ENCODE measurements at regions not wholly inside any gene's neighbourhood (a gene's known extent, or its start where the extent isn't known, plus 50 kb on each side); places are given as distances from the start of the nearest gene placed in this dataset.

GRCh38 chr5:173715607-173716006 is 99.2 kb upstream of the BOD1 start:
- Histone ChIP-seq H3K4me1 (peaks cover 2% of the 10 kb centered on the region), H3K27me3 (no peaks in the 10 kb centered on the region), H3K27ac (no peak overlapping the region), H3K4me3 (no peak overlapping the region), H3K9me3 (no peaks in the 10 kb centered on the region), H3K36me3 (no peaks in the 10 kb centered on the region)
- DNase-seq (ENCODE audit: low spot score in 2 of 2) = no peak
- TF ChIP-seq POLR2A (IDR thresholded peaks at IDR 0.05) (no peak), POLR2AphosphoS5 (IDR thresholded peaks at IDR 0.05) (no peak), CTCF (IDR thresholded peaks at IDR 0.05) (no peak), EP300 (IDR thresholded peaks at IDR 0.05) (no peak)
- WGBS = 50% methylated on average over 7 of the region's 7 CpGs

GRCh38 chr5:173716058-173716682 is 99.7 kb upstream of the BOD1 start:
- no peak for DNase-seq (ENCODE audit: low spot score in 2 of 2)
- Histone ChIP-seq H3K4me1 (peaks cover 2% of the 10 kb centered on the region), H3K27ac (no peak overlapping the region), H3K27me3 (no peaks in the 10 kb centered on the region), H3K4me3 (no peak overlapping the region), H3K9me3 (no peaks in the 10 kb centered on the region), H3K36me3 (no peaks in the 10 kb centered on the region)
- TF ChIP-seq CTCF (IDR thresholded peaks at IDR 0.05) (no peak), POLR2A (IDR thresholded peaks at IDR 0.05) (no peak), EP300 (IDR thresholded peaks at IDR 0.05) (no peak), POLR2AphosphoS5 (IDR thresholded peaks at IDR 0.05) (no peak)
- WGBS = 90% methylated on average over 10 of the region's 10 CpGs

GRCh38 chr5:173717959-173718358 is 101.5 kb upstream of the BOD1 start:
- no peak overlapping the region for H3K27ac ChIP-seq
- peaks cover 2% of the 10 kb centered on the region for H3K4me1 ChIP-seq
- H3K27me3 ChIP-seq = peaks cover 1% of the 10 kb centered on the region
- no peak for TF ChIP-seq POLR2A (IDR thresholded peaks at IDR 0.05)
- TF ChIP-seq CTCF (IDR thresholded peaks at IDR 0.05) = no peak
- TF ChIP-seq POLR2AphosphoS5 (IDR thresholded peaks at IDR 0.05) = no peak
- TF ChIP-seq EP300 (IDR thresholded peaks at IDR 0.05) = no peak
- WGBS = 69% methylated on average over 10 of the region's 10 CpGs
- no peaks in the 10 kb centered on the region for H3K9me3 ChIP-seq
- no peaks in the 10 kb centered on the region for H3K36me3 ChIP-seq
- no peak overlapping the region for H3K4me3 ChIP-seq
- DNase-seq (ENCODE audit: low spot score in 2 of 2) = no peak

- no peak overlapping the region for H3K27ac ChIP-seq
- peaks cover 2% of the 10 kb centered on the region for H3K4me1 ChIP-seq
- H3K27me3 ChIP-seq = peaks cover 3% of the 10 kb centered on the region
- no peak for DNase-seq (ENCODE audit: low spot score in 2 of 2)
- 81% methylated on average over 10 of the region's 10 CpGs for WGBS
- H3K4me3 ChIP-seq = no peak overlapping the region
- TF ChIP-seq EP300 (IDR thresholded peaks at IDR 0.05) (no peak), POLR2A (IDR thresholded peaks at IDR 0.05) (no peak)
- no peaks in the 10 kb centered on the region for H3K36me3 ChIP-seq
- no peaks in the 10 kb centered on the region for H3K9me3 ChIP-seq
Observed at GRCh38 chr5:173718469-173718868, 102.0 kb upstream of the BOD1 start.

- Histone ChIP-seq H3K36me3 (no peaks in the 10 kb centered on the region), H3K4me1 (peaks cover 2% of the 10 kb centered on the region), H3K27me3 (peaks cover 3% of the 10 kb centered on the region), H3K9me3 (no peaks in the 10 kb centered on the region), H3K4me3 (no peak overlapping the region), H3K27ac (no peak overlapping the region)
- TF ChIP-seq POLR2A (IDR thresholded peaks at IDR 0.05) (no peak), CTCF (IDR thresholded peaks at IDR 0.05) (no peak)
- 65% methylated on average over 10 of the region's 10 CpGs for WGBS
- no peak for DNase-seq (ENCODE audit: low spot score in 2 of 2)
Observed at GRCh38 chr5:173719731-173720082, 103.3 kb upstream of the BOD1 start.

All from suprapubic skin (tissue), 4 donors.